K562 (cell line): ENCODE measurements at regions not wholly inside any gene's neighbourhood (a gene's known extent, or its start where the extent isn't known, plus 50 kb on each side); places are given as distances from the start of the nearest gene placed in this dataset.

Experiments used
- ATAC-seq: fragments of 200-7000 bp; cut with Tn5 transposase; 3 replicates; pipeline ENCODE4 v1.9.1; 2020; ENCODE audit warnings: moderate library complexity
- BruUV-seq: library from RNA; stranded (reverse); fragments of 400-500 nt; replicated peaks from 2 replicates; lab custom pipeline; 2021; lab: Mats Ljungman, UMichigan
- CTCF ChIA-PET: fragments of 300-600 bp; formaldehyde crosslinking; extraction: SDS; loops from one replicate; lab custom pipeline; 2021; ENCODE audit warnings: low intra/inter-chr PET ratio; lab: Yijun Ruan, JAX
- POLR2A ChIA-PET: fragments of 300-600, 350-650 bp; sonication (Branson Sonifier 250); formaldehyde crosslinking; extraction: SDS; loops from one replicate; lab custom pipeline; 2021; ENCODE audit warnings: antibody characterized with exemption, inconsistent platforms; lab: Yijun Ruan, JAX
- DNase-seq, 4 experiments: peaks; one replicate each; pipeline versions ENCODE4 v3.0.0 to v3.0.0-alpha.2; 2011 to 2018; ENCODE audit warnings: low spot score in 3 of 4, mixed read lengths in 3 of 4; ENCODE audit errors: extremely low read depth in 1 of 4
- FAIRE-seq: peaks from 2 replicates; lab custom pipeline; 2011; peaks lifted over from hg19 to GRCh38; lab: Jason Lieb, UNC
- H2AFZ ChIP-seq: 2 replicates; pipeline ENCODE4 v1.6.0; 2011; ENCODE audit warnings: low read depth, low read length, control low read depth, inconsistent platforms
- H3K27ac ChIP-seq: fragments of 200-600 bp; 3 replicates; pipeline ENCODE4 v1.8.0; 2011; ENCODE audit warnings: low read depth, mild to moderate bottlenecking, control low read depth, inconsistent platforms, low read length, moderate library complexity, mixed read lengths; ENCODE audit errors: extremely low read depth
- H3K27me3 ChIP-seq, 2 experiments: fragments of 300-600 bp in 1 of 2; 2 replicates in 1 of 2; 3 replicates in 1 of 2; pipeline versions ENCODE4 v1.6.0 to v1.8.0; 2011; ENCODE audit warnings: inconsistent platforms in 2 of 2, low read length in 2 of 2, mild to moderate bottlenecking in 1 of 2, mixed read lengths in 1 of 2, moderate library complexity in 1 of 2; ENCODE audit not compliant: control insufficient read depth in 2 of 2, insufficient read depth in 2 of 2
- H3K36me3 ChIP-seq: fragments of 300-600 bp; 3 replicates; pipeline ENCODE4 v1.8.0; 2011; ENCODE audit warnings: mild to moderate bottlenecking, low read length, inconsistent platforms; ENCODE audit not compliant: control insufficient read depth, insufficient read depth
- H3K4me1 ChIP-seq, 2 experiments: fragments of 200-600 bp in 1 of 2; replicated peaks in 1 of 2; 2 replicates in 1 of 2; 3 replicates in 1 of 2; pipeline versions ENCODE4 v1.5.1 to v1.8.0; 2011; ENCODE audit warnings: inconsistent platforms in 2 of 2, low read length in 2 of 2, mild to moderate bottlenecking in 1 of 2, mixed read lengths in 1 of 2, moderate library complexity in 1 of 2; ENCODE audit not compliant: control insufficient read depth in 2 of 2, insufficient read depth in 2 of 2
- H3K4me2 ChIP-seq: 2 replicates; pipeline ENCODE4 v1.6.1; 2011; ENCODE audit warnings: low read length, control low read depth, inconsistent platforms, mixed read lengths; ENCODE audit not compliant: insufficient read depth
- H3K4me3 ChIP-seq: fragments of 200-600 bp; sonication (generic), shearing (Covaris generic); 2 replicates; pipeline ENCODE4 v1.5.1; 2016; ENCODE audit warnings: control low read depth, inconsistent platforms
- H3K79me2 ChIP-seq: fragments of 200-600 bp; 3 replicates; pipeline ENCODE4 v1.8.0; 2011; ENCODE audit warnings: low read length, inconsistent platforms; ENCODE audit not compliant: control insufficient read depth, insufficient read depth
- H3K9ac ChIP-seq, 2 experiments: 2 replicates each; pipeline versions ENCODE4 v1.6.0 to v1.6.1; 2011; ENCODE audit warnings: low read depth in 2 of 2, low read length in 2 of 2, control low read depth in 1 of 2, inconsistent platforms in 1 of 2, mild to moderate bottlenecking in 1 of 2, mixed read lengths in 1 of 2; ENCODE audit not compliant: insufficient read depth in 1 of 2
- H3K9me1 ChIP-seq: one replicate; pipeline ENCODE4 v1.6.0; 2011; ENCODE audit warnings: inconsistent platforms, mild to moderate bottlenecking, low read length, moderate library complexity; ENCODE audit not compliant: control insufficient read depth, insufficient read depth
- H3K9me3 ChIP-seq: replicated peaks from 2 replicates; pipeline ENCODE4 v1.5.1; 2011; ENCODE audit warnings: low read depth, low read length, inconsistent platforms; ENCODE audit not compliant: control insufficient read depth, insufficient read depth
- H4K20me1 ChIP-seq: replicated peaks from 2 replicates; pipeline ENCODE4 v1.6.1; 2011; ENCODE audit warnings: low read length, inconsistent platforms, mixed read lengths; ENCODE audit not compliant: control insufficient read depth, insufficient read depth
- BCOR ChIP-seq: fragments of 450-650 bp; IDR thresholded peaks from 2 replicates; pipeline ENCODE4 v1.6.1; 2016
- MAFF ChIP-seq: IDR thresholded peaks from 2 replicates; pipeline ENCODE4 v1.6.1; 2012; ENCODE audit warnings: low read length, improper control_type of control experiment
- MED1 ChIP-seq: sonication (generic); formaldehyde crosslinking; IDR thresholded peaks from 2 replicates; pipeline ENCODE4 v1.8.1; 2023; ENCODE audit warnings: missing genetic modification reagents, borderline replicate concordance
- MTA2 ChIP-seq: fragments of 450-650 bp; IDR thresholded peaks from 2 replicates; pipeline ENCODE4 v1.6.1; 2016; ENCODE audit warnings: low read depth
- PCBP2 ChIP-seq: fragments of 200-400 bp; formaldehyde crosslinking; IDR thresholded peaks from 2 replicates; pipeline ENCODE4 v1.6.1; 2018; ENCODE audit warnings: low read length, low read depth, mild to moderate bottlenecking, moderate library complexity; ENCODE audit not compliant: poor library complexity, severe bottlenecking
- PTRF ChIP-seq: fragments of 450-650 bp; IDR thresholded peaks from 2 replicates; pipeline ENCODE4 v1.6.1; 2016; ENCODE audit warnings: mild to moderate bottlenecking, missing genetic modification characterization, missing compliant biosample characterization
- RBM17 ChIP-seq: fragments of 200-400 bp; formaldehyde crosslinking; IDR thresholded peaks from 2 replicates; pipeline ENCODE4 v1.6.1; 2017; ENCODE audit warnings: low read depth, mild to moderate bottlenecking, low read length, borderline replicate concordance
- RUNX1 ChIP-seq: sonication (generic); IDR thresholded peaks from 2 replicates; pipeline ENCODE4 v1.6.1; 2016; ENCODE audit warnings: antibody characterized with exemption, low read depth
- SMARCC2 ChIP-seq: fragments of 450-650 bp; IDR thresholded peaks from 2 replicates; pipeline ENCODE4 v1.6.1; 2017; ENCODE audit warnings: antibody characterized with exemption, moderate library complexity, mild to moderate bottlenecking, low read depth
- TAL1 ChIP-seq: fragments of 450-650 bp; IDR thresholded peaks from 2 replicates; pipeline ENCODE4 v1.6.1; 2016; ENCODE audit warnings: mild to moderate bottlenecking
- ZNF143 ChIP-seq: sonication (generic); formaldehyde crosslinking; IDR thresholded peaks from 2 replicates; pipeline ENCODE4 v1.9.0; 2022; ENCODE audit warnings: mild to moderate bottlenecking, missing genetic modification reagents
- ZNF174 ChIP-seq: fragments of 250-450 bp; sonication (Bioruptor Pico); IDR thresholded peaks from 2 replicates; pipeline ENCODE4 v1.4.0; 2020; ENCODE audit warnings: mild to moderate bottlenecking
- ZNF224 ChIP-seq: sonication (generic); formaldehyde crosslinking; IDR thresholded peaks from 2 replicates; pipeline ENCODE4 v1.8.0; 2022; ENCODE audit warnings: mild to moderate bottlenecking, missing genetic modification reagents
- ZNF23 ChIP-seq: fragments of 250-450 bp; sonication (Bioruptor Pico); IDR thresholded peaks from 2 replicates; pipeline ENCODE4 v1.4.0; 2020; ENCODE audit warnings: mild to moderate bottlenecking
- ZNF57 ChIP-seq: fragments of 450-650 bp; formaldehyde crosslinking; IDR thresholded peaks from 2 replicates; pipeline ENCODE4 v1.4.0; 2020; ENCODE audit warnings: mild to moderate bottlenecking, moderate library complexity
- ZNF696 ChIP-seq: fragments of 250-450 bp; sonication (Bioruptor Pico); conservative IDR thresholded peaks from 2 replicates; pipeline ENCODE4 v1.4.0; 2020; ENCODE audit warnings: mild to moderate bottlenecking, moderate library complexity
- WGBS: fragments of 100-300 bp; shearing (Covaris generic); methylation state at CpG from one replicate; pipeline ENCODE4 v1.1.6; 2016; ENCODE audit warnings: low coverage, mixed read lengths; ENCODE audit not compliant: insufficient coverage; ENCODE audit errors: missing lambda C conversion rate; 5-methylcytosine and 5-hydroxymethylcytosine counted together
- in situ Hi-C: fragments of 300-500 bp; cut with MboI; formaldehyde crosslinking; loops from 4 replicates; pipeline ENCODE4 v1.15.0; 2018; ENCODE audit warnings: inconsistent platforms, mixed read lengths
- intact Hi-C: fragments of 100-400 bp; cut with micrococcal nuclease; formaldehyde crosslinking; loops from 2 replicates; pipeline ENCODE4 v1.14.2; 2022
- TF ChIP-seq, protein P1 (sequence below): sonication (generic); formaldehyde crosslinking; IDR thresholded peaks from 2 replicates; pipeline ENCODE4 v1.8.0; 2022; ENCODE audit warnings: mild to moderate bottlenecking, missing genetic modification reagents
- TF ChIP-seq, protein P2 (sequence below): fragments of 250-450 bp; sonication (Bioruptor Pico); IDR thresholded peaks from 2 replicates; pipeline ENCODE4 v1.4.0; 2020

DNA sequence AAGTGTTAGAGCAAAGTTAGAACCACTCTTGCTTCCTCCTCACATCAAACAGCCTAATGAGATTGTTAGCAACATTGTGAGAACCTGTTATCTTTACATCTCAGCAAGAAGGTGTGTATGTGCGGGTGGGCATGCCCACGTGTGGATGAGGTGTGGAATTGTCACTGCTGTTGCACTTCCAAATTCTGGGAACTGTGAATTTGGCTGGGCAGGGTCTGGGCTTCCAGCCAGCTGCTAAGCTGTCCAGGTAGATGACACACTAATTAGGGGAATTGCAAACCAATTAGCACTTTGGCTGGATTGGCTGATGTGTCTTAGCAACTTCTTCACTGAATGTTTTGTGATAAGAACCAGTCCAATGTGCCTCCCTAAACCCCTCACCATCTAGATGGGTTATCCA is 848.2 kb downstream of the DHX35 start:
- ATAC-seq = no peak
- Histone ChIP-seq H3K4me3 (no peak overlapping the region), H3K4me1 (no peaks in the 10 kb centered on the region), H2AFZ (no peak overlapping the region)
- intact Hi-C loops = no loop called here
- TF ChIP-seq, protein P1, sequence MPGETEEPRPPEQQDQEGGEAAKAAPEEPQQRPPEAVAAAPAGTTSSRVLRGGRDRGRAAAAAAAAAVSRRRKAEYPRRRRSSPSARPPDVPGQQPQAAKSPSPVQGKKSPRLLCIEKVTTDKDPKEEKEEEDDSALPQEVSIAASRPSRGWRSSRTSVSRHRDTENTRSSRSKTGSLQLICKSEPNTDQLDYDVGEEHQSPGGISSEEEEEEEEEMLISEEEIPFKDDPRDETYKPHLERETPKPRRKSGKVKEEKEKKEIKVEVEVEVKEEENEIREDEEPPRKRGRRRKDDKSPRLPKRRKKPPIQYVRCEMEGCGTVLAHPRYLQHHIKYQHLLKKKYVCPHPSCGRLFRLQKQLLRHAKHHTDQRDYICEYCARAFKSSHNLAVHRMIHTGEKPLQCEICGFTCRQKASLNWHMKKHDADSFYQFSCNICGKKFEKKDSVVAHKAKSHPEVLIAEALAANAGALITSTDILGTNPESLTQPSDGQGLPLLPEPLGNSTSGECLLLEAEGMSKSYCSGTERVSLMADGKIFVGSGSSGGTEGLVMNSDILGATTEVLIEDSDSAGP = no peak
- TF ChIP-seq RUNX1 (no peak), ZNF174 (CRISPR knock-in tag) (no peak), PTRF (tag) (no peak), ZNF224 (CRISPR knock-in tag) (no peak), ZNF23 (CRISPR knock-in tag) (no peak), BCOR (no peak), ZNF143 (no peak), ZNF696 (no peak), TAL1 (no peak), MAFF (no peak), PCBP2 (no peak), MED1 (no peak), ZNF57 (CRISPR knock-in tag) (no peak), RBM17 (no peak), SMARCC2 (no peak), MTA2 (no peak)
- TF ChIP-seq, protein P2, sequence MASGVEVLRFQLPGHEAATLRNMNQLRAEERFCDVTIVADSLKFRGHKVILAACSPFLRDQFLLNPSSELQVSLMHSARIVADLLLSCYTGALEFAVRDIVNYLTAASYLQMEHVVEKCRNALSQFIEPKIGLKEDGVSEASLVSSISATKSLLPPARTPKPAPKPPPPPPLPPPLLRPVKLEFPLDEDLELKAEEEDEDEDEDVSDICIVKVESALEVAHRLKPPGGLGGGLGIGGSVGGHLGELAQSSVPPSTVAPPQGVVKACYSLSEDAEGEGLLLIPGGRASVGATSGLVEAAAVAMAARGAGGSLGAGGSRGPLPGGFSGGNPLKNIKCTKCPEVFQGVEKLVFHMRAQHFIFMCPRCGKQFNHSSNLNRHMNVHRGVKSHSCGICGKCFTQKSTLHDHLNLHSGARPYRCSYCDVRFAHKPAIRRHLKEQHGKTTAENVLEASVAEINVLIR (CRISPR knock-in tag) = no peak
- TF ChIP-seq, all 486 proteins: peak for 0
- Histone ChIP-seq H3K36me3 (no peaks in the 10 kb centered on the region), H3K27ac (no peak overlapping the region), H3K4me2 (no peak overlapping the region), H3K9me1 (no peaks in the 10 kb centered on the region), H3K9ac (no peak overlapping the region), H4K20me1 (no peaks in the 10 kb centered on the region), H3K9me3 (no peaks in the 10 kb centered on the region), H3K27me3 (no peaks in the 10 kb centered on the region), H3K79me2 (no peaks in the 10 kb centered on the region)
- in situ Hi-C loops = no loop called here
- POLR2A ChIA-PET = no interaction called here
- DNase-seq (no peak), FAIRE-seq (no peak)
- no TSS peak for BruUV-seq
- WGBS = 0% methylated on average over 2 of the region's 2 CpGs
- CTCF ChIA-PET = no interaction called here
